ENCODE measurements at regions not wholly inside any gene's neighbourhood (a gene's known extent, or its start where the extent isn't known, plus 50 kb on each side); places are given as distances from the start of the nearest gene placed in this dataset.
A peak's percentile ranks its signal among the peaks of the same experiment; 100 is the strongest.

GRCh38 chr6:14583826-14584225 lies 466.3 kb downstream of the CD83 start (continued):
- TF ChIP-seq ZNF850 (CRISPR knock-in tag; conservative IDR thresholded peaks at IDR 0.05) (no peak), ZSCAN31 (CRISPR knock-in tag; IDR thresholded peaks at IDR 0.05; ENCODE audit: low read depth) (no peak)

GRCh38 chr6:14584450-14584849 lies 466.9 kb downstream of the CD83 start:
- no TSS peak for BruUV-seq (replicated peaks)
- H3K27ac ChIP-seq (ENCODE audit: extremely low read length, insufficient read depth, low read length): no peak overlapping the region
- no peaks in the 10 kb centered on the region for H4K20me1 ChIP-seq (ENCODE audit: insufficient read depth, low read length)
- no peak overlapping the region for H3K4me2 ChIP-seq (ENCODE audit: low read depth, low read length)
- no peak overlapping the region for H3K4me3 ChIP-seq (replicated peaks in 1 of 3; ENCODE audit: insufficient read depth in 1 of 3, low read depth in 2 of 3, low read length in 3 of 3)
- in situ Hi-C loops (cut with HindIII; ENCODE audit: extremely low pct_ligation_motif_present, low pct_unique_long_range_greater_than_20kb) (no loop called here), intact Hi-C loops (cut with micrococcal nuclease; ENCODE audit: unreplicated experiment) (no loop called here)
- no peak overlapping the region for H2AFZ ChIP-seq (ENCODE audit: low read length)
- TF ChIP-seq UBTF (CRISPR knock-in tag; IDR thresholded peaks at IDR 0.05): no peak
- WGBS (ENCODE audit: low lambda C conversion rate): 11% methylated on average over 5 of the region's 5 CpGs
- FAIRE-seq (no peak), DNase-seq (ENCODE audit: low spot score) (no peak), ATAC-seq (peak; percentile 25; the same call in 1 of the 3 replicates)
- no peak overlapping the region for H3K9ac ChIP-seq (ENCODE audit: insufficient read depth, low read depth, low read length)
- H3K4me1 ChIP-seq (ENCODE audit: insufficient read depth, low read length): no peaks in the 10 kb centered on the region
- ChIA-PET CTCF (ENCODE audit: low intra/inter-chr PET ratio, low total read pairs) (no interaction called here), POLR2A (no interaction called here)
- no peaks in the 10 kb centered on the region for H3K9me3 ChIP-seq (ENCODE audit: low read length)
- H3K79me2 ChIP-seq (ENCODE audit: insufficient read depth, low read length): no peaks in the 10 kb centered on the region
- no peaks in the 10 kb centered on the region for H3K27me3 ChIP-seq (ENCODE audit: control insufficient read depth in 1 of 2, insufficient read depth in 2 of 2, low read length in 2 of 2)
- H3K36me3 ChIP-seq (replicated peaks in 1 of 2; ENCODE audit: control insufficient read depth in 1 of 2, insufficient read depth in 2 of 2, low read length in 2 of 2): no peaks in the 10 kb centered on the region

GRCh38 chr6:14585689-14586088 lies 468.1 kb downstream of the CD83 start:
- Histone ChIP-seq H3K4me1 (ENCODE audit: insufficient read depth, low read length) (no peaks in the 10 kb centered on the region), H3K27me3 (ENCODE audit: control insufficient read depth in 1 of 2, insufficient read depth in 2 of 2, low read length in 2 of 2) (no peaks in the 10 kb centered on the region), H3K4me3 (replicated peaks in 1 of 3; ENCODE audit: insufficient read depth in 1 of 3, low read depth in 2 of 3, low read length in 3 of 3) (no peak overlapping the region), H3K36me3 (replicated peaks in 1 of 2; ENCODE audit: control insufficient read depth in 1 of 2, insufficient read depth in 2 of 2, low read length in 2 of 2) (no peaks in the 10 kb centered on the region), H3K27ac (ENCODE audit: extremely low read length, insufficient read depth, low read length) (no peak overlapping the region), H3K9me3 (ENCODE audit: low read length) (no peaks in the 10 kb centered on the region), H2AFZ (ENCODE audit: low read length) (no peak overlapping the region), H3K4me2 (ENCODE audit: low read depth, low read length) (no peak overlapping the region), H3K9ac (ENCODE audit: insufficient read depth, low read depth, low read length) (no peak overlapping the region), H3K79me2 (ENCODE audit: insufficient read depth, low read length) (no peaks in the 10 kb centered on the region), H4K20me1 (ENCODE audit: insufficient read depth, low read length) (no peaks in the 10 kb centered on the region)
- intact Hi-C loops (cut with micrococcal nuclease; ENCODE audit: unreplicated experiment) (no loop called here), in situ Hi-C loops (cut with HindIII; ENCODE audit: extremely low pct_ligation_motif_present, low pct_unique_long_range_greater_than_20kb) (no loop called here)
- ChIA-PET POLR2A (no interaction called here), CTCF (ENCODE audit: low intra/inter-chr PET ratio, low total read pairs) (no interaction called here)
- no TSS peak for BruUV-seq (replicated peaks)
- 44% methylated on average over 1 of the region's 1 CpG for WGBS (ENCODE audit: low lambda C conversion rate)
- no peak for TF ChIP-seq TRAFD1 (CRISPR knock-in tag; IDR thresholded peaks at IDR 0.05; ENCODE audit: borderline replicate concordance)
- TF ChIP-seq SMAD3 (CRISPR knock-in tag; IDR thresholded peaks at IDR 0.05): no peak
- TF ChIP-seq PAXIP1 (CRISPR knock-in tag; conservative IDR thresholded peaks at IDR 0.05): no peak
- no peak for DNase-seq (ENCODE audit: low spot score)
- no peak for ATAC-seq
- FAIRE-seq: no peak

Measured in HepG2 (cell line).